ENCODE measurements at regions not wholly inside any gene's neighbourhood (a gene's known extent, or its start where the extent isn't known, plus 50 kb on each side); places are given as distances from the start of the nearest gene placed in this dataset.
"Not testable (repeated sequence)": the region's sequence is repeated elsewhere in the genome, so short reads cannot be mapped to it uniquely, and the experiment has no call there.

DNA sequence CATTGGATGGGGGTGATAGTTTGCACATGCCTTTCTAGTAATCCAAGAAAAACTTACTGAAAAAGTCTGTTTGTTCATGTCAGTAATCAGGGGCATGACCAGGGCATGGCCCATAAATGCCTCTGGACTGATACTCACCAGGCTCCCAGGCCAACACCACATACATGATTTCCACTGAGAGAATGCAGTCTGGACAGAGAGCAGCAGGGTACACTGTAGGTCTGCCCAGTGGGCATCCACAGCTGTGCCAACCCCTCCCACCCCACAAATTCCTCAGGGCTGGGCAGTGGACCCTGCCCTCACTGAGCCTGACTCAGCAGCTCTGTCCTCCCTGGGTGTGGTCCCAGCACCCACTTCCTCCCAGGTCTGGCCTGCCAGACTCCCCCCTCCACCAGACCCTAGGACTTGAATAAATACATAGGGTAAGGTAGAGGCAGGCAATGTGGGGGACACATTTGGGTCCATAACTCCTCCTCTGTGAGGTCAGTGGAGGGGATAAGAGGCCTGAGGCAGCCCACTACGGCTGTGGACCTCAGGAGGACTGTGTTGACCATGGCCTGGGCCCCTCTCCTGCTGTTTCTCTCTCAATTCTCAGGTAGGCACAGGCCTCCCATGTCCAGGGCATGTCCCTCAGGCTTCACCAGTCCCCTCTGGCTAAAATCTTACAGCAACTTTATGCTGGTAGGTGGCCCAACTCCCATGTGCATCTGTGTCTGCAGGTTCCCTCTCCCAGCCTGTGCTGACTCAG is 92.2 kb upstream of the TOP3B start:
- DNase-seq, result no peak

DNA sequence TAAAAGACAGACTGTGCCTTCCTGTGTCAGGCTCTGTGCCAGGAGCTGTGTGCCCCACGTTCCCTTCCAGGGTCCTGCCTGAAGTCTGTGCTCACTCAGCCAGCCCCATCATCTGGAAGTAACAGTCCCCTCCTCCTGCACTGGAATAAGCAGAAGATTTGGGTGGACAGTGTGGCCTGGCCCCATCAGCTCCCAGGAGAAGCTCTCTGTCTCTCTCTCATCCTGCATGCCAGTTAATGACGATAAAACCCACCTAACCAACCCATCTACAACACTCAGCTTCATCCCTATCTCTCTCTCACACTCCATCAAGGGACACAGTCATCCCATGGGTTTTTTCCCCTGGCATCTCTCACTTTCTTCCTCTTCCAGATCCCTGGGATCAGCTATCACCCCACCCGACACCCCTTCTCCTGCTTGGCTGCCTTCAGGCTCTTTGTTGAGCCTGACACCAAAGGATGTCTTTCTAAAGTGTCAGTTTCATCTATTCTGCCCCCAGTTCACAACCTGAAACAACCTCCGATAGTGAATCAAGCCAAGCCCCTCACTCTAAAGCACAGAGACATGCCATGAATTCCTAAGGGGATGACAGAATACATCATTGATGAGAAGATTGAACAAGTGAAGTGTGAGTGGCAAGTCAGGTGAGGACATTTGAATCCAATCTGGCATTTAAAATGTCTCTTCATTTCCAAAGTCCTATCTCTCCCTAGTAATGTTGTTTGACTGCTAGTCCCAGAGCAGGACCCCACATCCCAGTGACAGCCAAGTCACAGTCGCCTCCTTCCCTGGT is 91.4 kb upstream of the TOP3B start:
- DNase-seq, result no peak

DNA sequence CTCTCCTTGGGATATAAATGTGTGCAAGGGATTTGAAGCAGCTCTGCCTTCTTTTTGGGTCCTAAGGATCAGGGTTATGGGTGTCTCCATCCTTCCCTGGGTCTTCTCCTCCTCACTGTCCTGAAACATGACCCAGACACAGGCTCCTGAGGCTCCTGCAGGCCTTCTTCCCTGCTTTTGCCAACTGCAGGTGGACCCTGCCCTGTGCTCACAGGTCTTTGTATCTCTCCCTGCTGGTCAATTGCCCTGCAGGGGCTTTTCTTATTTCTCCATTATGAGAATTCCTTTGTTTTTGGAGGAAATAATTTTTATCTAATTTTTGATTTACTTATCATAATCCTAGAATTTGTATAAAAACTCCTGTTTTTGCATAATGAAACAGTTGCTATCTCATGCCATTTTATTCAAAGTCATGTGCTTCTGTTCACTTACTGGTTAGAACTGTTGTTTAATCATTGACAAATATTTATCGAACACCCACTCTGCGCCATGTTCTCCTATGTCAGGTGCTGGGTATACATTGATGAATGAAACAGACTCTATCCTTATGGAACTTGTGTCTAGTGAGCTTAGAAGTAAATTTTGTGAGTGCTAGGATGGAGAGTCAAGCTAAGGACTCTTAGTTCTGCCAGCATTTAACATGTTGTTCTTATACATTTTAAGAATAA is 89.7 kb upstream of the TOP3B start:
- no peak for DNase-seq

GRCh38 chr22:22071455-22071854 is 88.9 kb upstream of the TOP3B start:
- no peak for DNase-seq

DNA sequence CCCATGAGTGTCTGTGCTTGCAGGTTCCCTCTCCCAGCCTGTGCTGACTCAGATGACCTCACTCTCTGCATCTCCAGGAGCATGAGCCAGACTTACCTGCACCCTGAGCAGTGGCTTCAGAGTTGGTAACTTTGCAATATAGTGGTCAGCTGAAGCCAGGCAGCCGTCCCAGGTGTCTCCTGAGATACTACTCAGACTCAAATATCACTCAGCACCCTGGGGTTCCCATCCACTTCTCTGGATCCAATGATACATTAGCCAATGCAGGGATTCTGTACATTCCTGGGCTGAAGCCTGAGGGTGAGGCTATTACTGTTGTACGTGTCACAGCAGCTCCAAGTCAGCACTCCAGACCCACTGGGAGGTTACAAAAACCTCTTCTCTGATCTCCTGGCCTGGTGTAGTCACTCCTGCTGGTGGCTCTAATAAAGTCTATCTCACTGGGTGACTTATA is 87.8 kb upstream of the TOP3B start:
- DNase-seq, result no peak

GRCh38 chr22:22069450-22070370 is 87.1 kb upstream of the TOP3B start:
- DNase-seq, result no peak

GRCh38 chr22:22068657-22069056 is 86.1 kb upstream of the TOP3B start:
- no peak for DNase-seq

DNA sequence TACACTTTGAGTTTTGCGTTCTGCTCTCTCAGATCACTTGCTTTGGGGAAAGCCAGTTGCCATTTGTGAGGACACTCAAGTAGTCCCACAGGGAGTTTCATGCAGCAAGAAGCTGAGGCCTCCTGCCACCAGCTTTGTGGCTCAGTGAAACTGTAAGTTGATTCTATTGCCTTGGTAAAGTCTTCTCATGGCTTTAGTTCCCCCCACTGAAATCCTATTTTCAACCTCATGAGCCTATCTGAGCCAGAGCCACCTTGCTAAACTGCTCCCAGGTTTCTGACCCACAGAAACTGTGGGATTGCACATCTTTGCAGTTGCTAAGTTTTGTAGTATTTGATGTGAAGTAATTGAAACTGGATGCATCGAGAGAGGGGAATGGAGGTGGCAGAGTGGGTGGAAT is 85.4 kb upstream of the TOP3B start:
- DNase-seq, result no peak

GRCh38 chr22:22067192-22067591 is 84.6 kb upstream of the TOP3B start:
- DNase-seq, result no peak

DNA sequence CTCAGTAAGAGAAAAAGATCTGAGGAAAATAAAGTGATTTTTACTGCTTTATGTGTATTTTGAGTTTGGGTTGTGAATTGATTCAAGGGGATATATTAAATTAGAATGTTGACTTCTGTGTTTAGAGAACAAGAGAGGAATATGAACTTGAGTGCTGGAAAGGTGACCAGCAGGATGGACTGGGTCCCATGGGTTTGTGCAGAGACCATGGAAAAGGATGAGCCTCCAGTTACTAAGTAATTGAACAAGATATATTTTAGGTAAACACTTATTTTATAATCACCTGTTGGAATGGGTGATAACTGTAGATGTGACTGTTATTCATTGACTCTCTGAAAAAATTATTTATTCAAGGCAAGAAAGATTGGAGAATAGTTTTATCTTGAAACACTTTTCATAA is 82.0 kb upstream of the TOP3B start:
- DNase-seq, result no peak

- DNase-seq, result no peak
Observed at GRCh38 chr22:22062306-22062793, 79.8 kb upstream of the TOP3B start.

GRCh38 chr22:22061085-22062077 is 78.8 kb upstream of the TOP3B start:
- DNase-seq, result peak; percentile 5 to 26

- DNase-seq, result peak; percentile 3 to 21
Observed at GRCh38 chr22:22060200-22061084, 77.9 kb upstream of the TOP3B start.

GRCh38 chr22:22059291-22060002 is 76.9 kb upstream of the TOP3B start:
- no peak for DNase-seq

DNA sequence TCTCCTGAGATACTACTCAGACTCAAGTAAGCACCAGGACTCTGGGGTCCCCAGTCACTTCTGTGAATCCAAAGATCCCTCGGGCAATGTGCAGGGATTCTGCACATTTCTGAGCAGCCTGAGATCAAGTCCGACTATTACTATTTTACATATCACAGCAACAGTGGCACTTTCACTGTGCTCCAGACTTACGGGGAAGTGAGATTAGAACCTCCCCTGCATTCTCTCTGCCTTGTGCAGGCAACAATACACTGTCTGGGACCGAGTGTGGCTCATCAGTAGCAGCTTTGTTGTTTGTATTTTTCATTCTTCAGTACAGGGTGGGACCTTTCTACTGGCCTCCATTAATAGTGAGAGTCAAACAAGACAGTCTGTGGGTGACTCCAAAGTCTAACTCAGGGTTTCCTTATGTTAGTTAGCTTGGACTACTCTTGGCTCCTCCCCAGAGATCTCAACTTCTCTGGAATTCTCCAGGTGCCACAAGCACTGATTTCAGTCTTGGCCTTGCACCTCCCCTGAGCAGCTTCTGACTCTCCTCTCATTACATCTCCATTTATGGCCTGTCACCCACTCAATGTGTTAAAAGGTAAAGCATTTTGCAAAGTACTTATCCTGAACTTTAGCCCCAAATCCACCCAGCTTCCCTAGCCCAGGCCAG is 76.2 kb upstream of the TOP3B start:
- DNase-seq, result no peak

GRCh38 chr22:22057617-22058378 is 75.2 kb upstream of the TOP3B start:
- no peak for DNase-seq

- DNase-seq, result not testable (repeated sequence)
Observed at GRCh38 chr22:22056809-22057594, 74.4 kb upstream of the TOP3B start.

Measured in NCI-H2081 (cell line).